IMR-90 (cell line): ENCODE measurements at regions not wholly inside any gene's neighbourhood (a gene's known extent, or its start where the extent isn't known, plus 50 kb on each side); places are given as distances from the start of the nearest gene placed in this dataset.

Source experiments
- ATAC-seq: fragments of 200-7000 bp; cut with Tn5 transposase; 2 replicates; pipeline ENCODE4 v1.9.1; 2020; ENCODE audit warnings: low read depth, mild to moderate bottlenecking, moderate library complexity
- BruUV-seq: library from RNA; stranded (reverse); fragments of 400-500 nt; replicated peaks from 2 replicates; lab custom pipeline; 2021; lab: Mats Ljungman, UMichigan
- CTCF ChIA-PET: fragments of 300-600 bp; formaldehyde crosslinking; extraction: SDS; loops from one replicate; lab custom pipeline; 2021; ENCODE audit warnings: antibody characterized with exemption; lab: Yijun Ruan, JAX
- POLR2A ChIA-PET: fragments of 300-600 bp; sonication (Branson Sonifier 250); formaldehyde crosslinking; loops from one replicate; lab custom pipeline; 2022; ENCODE audit warnings: antibody characterized with exemption; ENCODE audit not compliant: unreplicated experiment; lab: Charles Lee
- DNase-seq: peaks from one replicate; pipeline ENCODE4 v3.0.0; 2013
- H2AFZ ChIP-seq: replicated peaks from 2 replicates; pipeline ENCODE3; 2013; ENCODE audit warnings: low read length, mild to moderate bottlenecking; ENCODE audit not compliant: poor library complexity
- H2AK5ac ChIP-seq: 2 replicates; pipeline ENCODE4 v1.6.1; 2013; ENCODE audit warnings: low read depth, low read length, inconsistent platforms
- H2AK9ac ChIP-seq: replicated peaks from 2 replicates; pipeline ENCODE3; 2013; ENCODE audit warnings: mild to moderate bottlenecking, low read depth, low read length, moderate library complexity; ENCODE audit not compliant: poor library complexity
- H2BK120ac ChIP-seq: 2 replicates; pipeline ENCODE4 v1.6.1; 2013; ENCODE audit warnings: low read depth, low read length, inconsistent platforms
- H2BK15ac ChIP-seq: 3 replicates; pipeline ENCODE4 v1.6.1; 2013; ENCODE audit warnings: low read depth, low read length, inconsistent platforms
- H2BK20ac ChIP-seq: 2 replicates; pipeline ENCODE4 v1.6.1; 2013; ENCODE audit warnings: low read depth, mild to moderate bottlenecking, inconsistent platforms, low read length, moderate library complexity
- H2BK5ac ChIP-seq: 2 replicates; pipeline ENCODE4 v1.6.1; 2013; ENCODE audit warnings: mild to moderate bottlenecking, low read depth, low read length, inconsistent platforms; ENCODE audit not compliant: poor library complexity, severe bottlenecking
- H3K14ac ChIP-seq: replicated peaks from 2 replicates; pipeline ENCODE4 v1.6.1; 2013; ENCODE audit warnings: low read depth, low read length, inconsistent platforms
- H3K18ac ChIP-seq: 2 replicates; pipeline ENCODE4 v1.6.1; 2013; ENCODE audit warnings: low read depth, low read length, control low read depth
- H3K23ac ChIP-seq: 2 replicates; pipeline ENCODE4 v1.6.1; 2013; ENCODE audit warnings: low read depth, low read length, inconsistent platforms
- H3K27ac ChIP-seq: 2 replicates; pipeline ENCODE4 v1.5.1; 2013; ENCODE audit warnings: mild to moderate bottlenecking, control low read depth, low read length; ENCODE audit not compliant: insufficient read depth
- H3K27me3 ChIP-seq: 2 replicates; pipeline ENCODE4 v1.6.1; 2013; ENCODE audit warnings: low read length; ENCODE audit not compliant: control insufficient read depth, insufficient read depth
- H3K36me3 ChIP-seq: 2 replicates; pipeline ENCODE4 v1.6.1; 2013; ENCODE audit warnings: low read length, mixed read lengths; ENCODE audit not compliant: control insufficient read depth, insufficient read depth
- H3K4ac ChIP-seq: 2 replicates; pipeline ENCODE4 v1.6.1; 2013; ENCODE audit warnings: low read depth, low read length, inconsistent platforms
- H3K4me1 ChIP-seq: 2 replicates; pipeline ENCODE4 v1.6.1; 2013; ENCODE audit warnings: low read length, mixed read lengths; ENCODE audit not compliant: control insufficient read depth, insufficient read depth
- H3K4me2 ChIP-seq: 2 replicates; pipeline ENCODE4 v1.6.1; 2013; ENCODE audit warnings: low read depth, mild to moderate bottlenecking, control low read depth, low read length, moderate library complexity
- H3K4me3 ChIP-seq: 2 replicates; pipeline ENCODE4 v1.5.1; 2013; ENCODE audit warnings: low read depth, mild to moderate bottlenecking, control low read depth, low read length, moderate library complexity; ENCODE audit not compliant: insufficient read depth
- H3K56ac ChIP-seq: 2 replicates; pipeline ENCODE4 v1.6.1; 2013; ENCODE audit warnings: low read length, inconsistent platforms; ENCODE audit not compliant: insufficient read depth; ENCODE audit errors: extremely low read depth
- H3K79me1 ChIP-seq, 2 experiments: 2 replicates each; pipeline ENCODE4 v1.6.1; 2013; ENCODE audit warnings: low read length in 2 of 2, inconsistent platforms in 1 of 2, low read depth in 1 of 2
- H3K9ac ChIP-seq: 2 replicates; pipeline ENCODE4 v1.6.1; 2013; ENCODE audit warnings: low read depth, low read length, control low read depth
- H3K9me1 ChIP-seq: 2 replicates; pipeline ENCODE4 v1.6.1; 2013; ENCODE audit warnings: low read length, inconsistent platforms; ENCODE audit not compliant: insufficient read depth
- H3K9me3 ChIP-seq: 2 replicates; pipeline ENCODE4 v1.6.1; 2013; ENCODE audit warnings: low read length; ENCODE audit not compliant: control insufficient read depth, insufficient read depth
- H4K20me1 ChIP-seq: 2 replicates; pipeline ENCODE4 v1.6.1; 2013; ENCODE audit warnings: low read length, inconsistent platforms; ENCODE audit not compliant: insufficient read depth
- H4K5ac ChIP-seq: 2 replicates; pipeline ENCODE4 v1.6.1; 2013; ENCODE audit warnings: mild to moderate bottlenecking, low read depth, low read length, control low read depth
- H4K8ac ChIP-seq, 2 experiments: 2 replicates each; pipeline ENCODE4 v1.6.1; 2013; ENCODE audit warnings: low read depth in 2 of 2, low read length in 2 of 2, control low read depth in 1 of 2, inconsistent platforms in 1 of 2
- H4K91ac ChIP-seq: 2 replicates; pipeline ENCODE4 v1.6.1; 2013; ENCODE audit warnings: low read depth, low read length, inconsistent platforms; ENCODE audit not compliant: insufficient read depth
- BHLHE40 ChIP-seq: fragments of 150-350 bp; IDR thresholded peaks from 2 replicates; pipeline ENCODE4 v1.6.1; 2016; ENCODE audit warnings: mild to moderate bottlenecking, low read depth, low read length
- CEBPB ChIP-seq: IDR thresholded peaks from 2 replicates; pipeline ENCODE4 v1.6.1; 2012; ENCODE audit warnings: low read depth, low read length, improper control_type of control experiment
- CHD1 ChIP-seq: IDR thresholded peaks from 2 replicates; pipeline ENCODE4 v1.6.1; 2012; ENCODE audit warnings: low read depth, low read length, improper control_type of control experiment
- FOS ChIP-seq: fragments of 150-350 bp; IDR thresholded peaks from 2 replicates; pipeline ENCODE4 v1.6.1; 2016; ENCODE audit warnings: low read depth, low read length
- MAFK ChIP-seq: IDR thresholded peaks from 2 replicates; pipeline ENCODE4 v1.6.1; 2012; ENCODE audit warnings: low read depth, low read length, improper control_type of control experiment
- MAZ ChIP-seq: IDR thresholded peaks from 2 replicates; pipeline ENCODE4 v1.6.1; 2012; ENCODE audit warnings: low read depth, mild to moderate bottlenecking, low read length, improper control_type of control experiment, moderate library complexity, borderline replicate concordance
- MXI1 ChIP-seq: IDR thresholded peaks from 2 replicates; pipeline ENCODE4 v1.6.1; 2012; ENCODE audit warnings: low read depth, mild to moderate bottlenecking, low read length, moderate library complexity, borderline replicate concordance
- NFE2L2 ChIP-seq: fragments of 150-350 bp; IDR thresholded peaks from 2 replicates; pipeline ENCODE4 v1.6.1; 2016; ENCODE audit warnings: low read depth, mild to moderate bottlenecking, low read length
- POLR2A ChIP-seq: IDR thresholded peaks from 2 replicates; pipeline ENCODE4 v1.6.1; 2012; ENCODE audit warnings: mild to moderate bottlenecking, low read depth, low read length
- RAD21 ChIP-seq: IDR thresholded peaks from 2 replicates; pipeline ENCODE4 v1.6.1; 2012; ENCODE audit warnings: low read length, improper control_type of control experiment
- RCOR1 ChIP-seq: IDR thresholded peaks from 2 replicates; pipeline ENCODE4 v1.6.1; 2012; ENCODE audit warnings: mild to moderate bottlenecking, low read length, improper control_type of control experiment; ENCODE audit not compliant: insufficient replicate concordance
- RFX5 ChIP-seq: IDR thresholded peaks from 2 replicates; pipeline ENCODE4 v1.8.0; 2012; ENCODE audit warnings: low read depth, mild to moderate bottlenecking, low read length, moderate library complexity
- SMC3 ChIP-seq: fragments of 150-350 bp; IDR thresholded peaks from 2 replicates; pipeline ENCODE4 v1.6.1; 2016; ENCODE audit warnings: low read depth, mild to moderate bottlenecking, antibody characterized with exemption, low read length, moderate library complexity
- WGBS, 2 experiments: methylation state at CpG; one replicate each; pipeline versions ENCODE4 v1.1.5 to v1.1.7; 2013; ENCODE audit warnings: missing lambda C conversion rate in 2 of 2; ENCODE audit not compliant: insufficient read length in 1 of 2; ENCODE audit errors: extremely low coverage in 2 of 2; 5-methylcytosine and 5-hydroxymethylcytosine counted together
- dilution Hi-C: fragments of 300-500 bp; cut with HindIII; formaldehyde crosslinking; loops from one replicate; pipeline ENCODE4 v1.14.3; 2018; ENCODE audit warnings: low sequenced_read_pairs; ENCODE audit not compliant: unreplicated experiment
- in situ Hi-C: fragments of 300-500 bp; cut with MboI; formaldehyde crosslinking; loops from 3 replicates; pipeline ENCODE4 v1.14.3; 2019; ENCODE audit warnings: low sequenced_read_pairs, inconsistent platforms, mixed read lengths
- intact Hi-C: fragments of 100-400 bp; cut with micrococcal nuclease; formaldehyde crosslinking; loops from 2 replicates; pipeline ENCODE4 v1.10.0; 2022
- TF ChIP-seq, protein P1 (sequence below): fragments of 150-350 bp; IDR thresholded peaks from 2 replicates; pipeline ENCODE4 v1.6.1; 2017; ENCODE audit warnings: mild to moderate bottlenecking, antibody characterized with exemption, low read length, low read depth
- TF ChIP-seq, protein P2 (sequence below): conservative IDR thresholded peaks from 2 replicates; pipeline ENCODE4 v1.5.1; 2012; ENCODE audit warnings: mild to moderate bottlenecking, low read depth, low read length, improper control_type of control experiment
- TF ChIP-seq, protein P3 (sequence below): fragments of 150-350 bp; IDR thresholded peaks from 2 replicates; pipeline ENCODE4 v1.6.1; 2016; ENCODE audit warnings: low read depth, mild to moderate bottlenecking, low read length, moderate library complexity, borderline replicate concordance

DNA sequence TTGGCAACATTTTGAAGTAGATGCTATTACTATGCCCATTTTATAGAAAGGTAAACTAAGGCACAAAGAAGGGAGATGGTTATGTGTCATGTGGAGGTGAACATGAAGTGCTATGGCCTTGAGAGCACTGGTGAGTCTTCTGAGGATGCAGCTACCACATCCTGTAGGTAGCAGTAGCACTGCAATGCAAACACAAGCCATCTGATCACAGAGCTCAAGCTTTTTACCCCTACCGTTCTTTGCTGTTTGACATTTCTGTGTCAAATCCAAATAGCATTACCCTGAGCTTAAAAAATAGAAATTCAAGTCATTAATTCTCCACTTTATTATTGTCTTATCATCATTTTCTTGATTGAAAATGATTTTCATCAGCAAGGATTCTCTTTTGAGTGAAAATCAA is 382.9 kb downstream of the KCTD12 start:
- Histone ChIP-seq H3K9me1 (no peaks in the 10 kb centered on the region), H3K4me3 (no peak overlapping the region), H3K4me1 (no peaks in the 10 kb centered on the region), H3K4me2 (no peak overlapping the region), H3K79me1 (no peaks in the 10 kb centered on the region), H3K23ac (no peak overlapping the region), H3K9me3 (no peaks in the 10 kb centered on the region), H3K36me3 (no peaks in the 10 kb centered on the region), H3K18ac (no peak overlapping the region), H3K56ac (no peak overlapping the region), H2BK15ac (no peak overlapping the region), H4K91ac (no peak overlapping the region), H3K27me3 (peaks cover 19% of the 10 kb centered on the region), H4K20me1 (no peaks in the 10 kb centered on the region), H2AFZ (no peak overlapping the region), H2AK5ac (no peak overlapping the region), H3K27ac (no peak overlapping the region), H2AK9ac (no peak overlapping the region), H3K14ac (no peak overlapping the region), H4K8ac (no peak overlapping the region), H3K9ac (no peak overlapping the region), H3K4ac (no peak overlapping the region), H4K5ac (no peak overlapping the region), H2BK20ac (no peak overlapping the region), H2BK5ac (no peak overlapping the region), H2BK120ac (no peak overlapping the region)
- in situ Hi-C loops, result no loop called here
- ChIA-PET CTCF (no interaction called here), POLR2A (no interaction called here)
- DNase-seq, result no peak
- intact Hi-C loops, result no loop called here
- no CpG with 5 or more reads among the region's 1 CpG for WGBS, 2 experiments
- BruUV-seq, result no TSS peak
- ATAC-seq, result no peak
- no peak for TF ChIP-seq POLR2A
- TF ChIP-seq BHLHE40, result no peak
- TF ChIP-seq, protein P1, sequence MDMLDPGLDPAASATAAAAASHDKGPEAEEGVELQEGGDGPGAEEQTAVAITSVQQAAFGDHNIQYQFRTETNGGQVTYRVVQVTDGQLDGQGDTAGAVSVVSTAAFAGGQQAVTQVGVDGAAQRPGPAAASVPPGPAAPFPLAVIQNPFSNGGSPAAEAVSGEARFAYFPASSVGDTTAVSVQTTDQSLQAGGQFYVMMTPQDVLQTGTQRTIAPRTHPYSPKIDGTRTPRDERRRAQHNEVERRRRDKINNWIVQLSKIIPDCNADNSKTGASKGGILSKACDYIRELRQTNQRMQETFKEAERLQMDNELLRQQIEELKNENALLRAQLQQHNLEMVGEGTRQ, result no peak
- TF ChIP-seq RFX5, result no peak
- TF ChIP-seq NFE2L2, result no peak
- TF ChIP-seq FOS, result no peak
- TF ChIP-seq SMC3, result no peak
- TF ChIP-seq MAFK, result no peak
- no peak for TF ChIP-seq CHD1
- no peak for TF ChIP-seq MAZ
- TF ChIP-seq, protein P2, sequence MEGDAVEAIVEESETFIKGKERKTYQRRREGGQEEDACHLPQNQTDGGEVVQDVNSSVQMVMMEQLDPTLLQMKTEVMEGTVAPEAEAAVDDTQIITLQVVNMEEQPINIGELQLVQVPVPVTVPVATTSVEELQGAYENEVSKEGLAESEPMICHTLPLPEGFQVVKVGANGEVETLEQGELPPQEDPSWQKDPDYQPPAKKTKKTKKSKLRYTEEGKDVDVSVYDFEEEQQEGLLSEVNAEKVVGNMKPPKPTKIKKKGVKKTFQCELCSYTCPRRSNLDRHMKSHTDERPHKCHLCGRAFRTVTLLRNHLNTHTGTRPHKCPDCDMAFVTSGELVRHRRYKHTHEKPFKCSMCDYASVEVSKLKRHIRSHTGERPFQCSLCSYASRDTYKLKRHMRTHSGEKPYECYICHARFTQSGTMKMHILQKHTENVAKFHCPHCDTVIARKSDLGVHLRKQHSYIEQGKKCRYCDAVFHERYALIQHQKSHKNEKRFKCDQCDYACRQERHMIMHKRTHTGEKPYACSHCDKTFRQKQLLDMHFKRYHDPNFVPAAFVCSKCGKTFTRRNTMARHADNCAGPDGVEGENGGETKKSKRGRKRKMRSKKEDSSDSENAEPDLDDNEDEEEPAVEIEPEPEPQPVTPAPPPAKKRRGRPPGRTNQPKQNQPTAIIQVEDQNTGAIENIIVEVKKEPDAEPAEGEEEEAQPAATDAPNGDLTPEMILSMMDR, result no peak
- TF ChIP-seq, protein P3, sequence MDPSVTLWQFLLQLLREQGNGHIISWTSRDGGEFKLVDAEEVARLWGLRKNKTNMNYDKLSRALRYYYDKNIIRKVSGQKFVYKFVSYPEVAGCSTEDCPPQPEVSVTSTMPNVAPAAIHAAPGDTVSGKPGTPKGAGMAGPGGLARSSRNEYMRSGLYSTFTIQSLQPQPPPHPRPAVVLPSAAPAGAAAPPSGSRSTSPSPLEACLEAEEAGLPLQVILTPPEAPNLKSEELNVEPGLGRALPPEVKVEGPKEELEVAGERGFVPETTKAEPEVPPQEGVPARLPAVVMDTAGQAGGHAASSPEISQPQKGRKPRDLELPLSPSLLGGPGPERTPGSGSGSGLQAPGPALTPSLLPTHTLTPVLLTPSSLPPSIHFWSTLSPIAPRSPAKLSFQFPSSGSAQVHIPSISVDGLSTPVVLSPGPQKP, result no peak
- no peak for TF ChIP-seq RCOR1
- TF ChIP-seq RAD21, result no peak
- no peak for TF ChIP-seq MXI1
- TF ChIP-seq CEBPB, result no peak
- dilution Hi-C loops, result no loop called here
